ENCODE measurements at regions not wholly inside any gene's neighbourhood (a gene's known extent, or its start where the extent isn't known, plus 50 kb on each side); places are given as distances from the start of the nearest gene placed in this dataset.

DNA sequence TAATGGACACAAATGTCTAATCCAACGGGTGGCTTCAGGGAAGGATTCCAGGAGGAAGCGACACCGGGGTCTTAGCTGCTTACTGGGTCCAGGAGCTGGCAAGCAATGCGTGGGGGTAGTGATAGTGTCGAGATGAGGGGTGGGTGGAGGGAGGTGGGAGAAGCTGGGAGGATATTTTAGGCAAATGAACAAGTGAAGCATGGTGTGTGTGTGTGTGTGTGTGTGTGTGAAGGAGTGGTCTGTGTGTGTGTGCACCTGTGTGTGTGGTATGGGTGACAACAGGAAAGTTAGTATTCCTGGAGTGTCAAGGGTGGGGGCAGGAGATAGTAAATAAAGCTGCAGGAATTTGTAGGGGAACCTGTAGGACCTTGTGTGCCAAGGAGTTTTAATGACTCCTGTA, 126.9 kb upstream of the ZBED5 start:
- no peak for DNase-seq (ENCODE audit: low spot score in 2 of 2)
- WGBS, 2 donors, result 94% methylated on average over 5 of the region's 5 CpGs
- H3K4me3 ChIP-seq (ENCODE audit: low read depth, poor library complexity, severe bottlenecking), result no peak overlapping the region
- TF ChIP-seq, protein P1, sequence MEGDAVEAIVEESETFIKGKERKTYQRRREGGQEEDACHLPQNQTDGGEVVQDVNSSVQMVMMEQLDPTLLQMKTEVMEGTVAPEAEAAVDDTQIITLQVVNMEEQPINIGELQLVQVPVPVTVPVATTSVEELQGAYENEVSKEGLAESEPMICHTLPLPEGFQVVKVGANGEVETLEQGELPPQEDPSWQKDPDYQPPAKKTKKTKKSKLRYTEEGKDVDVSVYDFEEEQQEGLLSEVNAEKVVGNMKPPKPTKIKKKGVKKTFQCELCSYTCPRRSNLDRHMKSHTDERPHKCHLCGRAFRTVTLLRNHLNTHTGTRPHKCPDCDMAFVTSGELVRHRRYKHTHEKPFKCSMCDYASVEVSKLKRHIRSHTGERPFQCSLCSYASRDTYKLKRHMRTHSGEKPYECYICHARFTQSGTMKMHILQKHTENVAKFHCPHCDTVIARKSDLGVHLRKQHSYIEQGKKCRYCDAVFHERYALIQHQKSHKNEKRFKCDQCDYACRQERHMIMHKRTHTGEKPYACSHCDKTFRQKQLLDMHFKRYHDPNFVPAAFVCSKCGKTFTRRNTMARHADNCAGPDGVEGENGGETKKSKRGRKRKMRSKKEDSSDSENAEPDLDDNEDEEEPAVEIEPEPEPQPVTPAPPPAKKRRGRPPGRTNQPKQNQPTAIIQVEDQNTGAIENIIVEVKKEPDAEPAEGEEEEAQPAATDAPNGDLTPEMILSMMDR (IDR thresholded peaks at IDR 0.05), result no peak
- no peak for TF ChIP-seq POLR2A (IDR thresholded peaks at IDR 0.05)
- intact Hi-C loops (cut with DNase I; ENCODE audit: low total_unique reads), result no loop called here

DNA sequence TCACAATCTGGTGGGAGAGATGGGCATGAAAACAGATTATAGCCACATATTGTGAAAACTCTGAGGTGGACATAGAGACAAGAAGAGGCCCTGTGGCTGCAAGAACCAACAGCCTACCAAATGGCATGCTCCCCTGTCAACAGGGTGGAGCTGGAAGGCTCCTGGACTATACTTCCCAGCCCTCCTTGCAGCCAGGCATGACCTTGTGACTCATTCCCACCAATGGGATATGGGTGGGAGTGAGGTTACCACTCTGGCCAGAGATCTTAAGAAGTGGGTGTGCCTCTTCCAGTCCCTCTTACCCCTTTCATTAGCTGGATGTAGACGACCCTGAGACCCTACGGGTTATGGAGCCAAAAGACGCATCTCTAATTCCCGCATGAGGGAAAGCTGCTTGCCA, 126.4 kb upstream of the ZBED5 start:
- intact Hi-C loops (cut with DNase I; ENCODE audit: low total_unique reads), result no loop called here
- DNase-seq (ENCODE audit: low spot score in 2 of 2), result no peak
- H3K4me3 ChIP-seq (ENCODE audit: low read depth, poor library complexity, severe bottlenecking), result no peak overlapping the region
- 91 to 95% methylated on average over 4 of the region's 4 CpGs for WGBS, 2 donors
- no peak for TF ChIP-seq POLR2A (IDR thresholded peaks at IDR 0.05)

DNA sequence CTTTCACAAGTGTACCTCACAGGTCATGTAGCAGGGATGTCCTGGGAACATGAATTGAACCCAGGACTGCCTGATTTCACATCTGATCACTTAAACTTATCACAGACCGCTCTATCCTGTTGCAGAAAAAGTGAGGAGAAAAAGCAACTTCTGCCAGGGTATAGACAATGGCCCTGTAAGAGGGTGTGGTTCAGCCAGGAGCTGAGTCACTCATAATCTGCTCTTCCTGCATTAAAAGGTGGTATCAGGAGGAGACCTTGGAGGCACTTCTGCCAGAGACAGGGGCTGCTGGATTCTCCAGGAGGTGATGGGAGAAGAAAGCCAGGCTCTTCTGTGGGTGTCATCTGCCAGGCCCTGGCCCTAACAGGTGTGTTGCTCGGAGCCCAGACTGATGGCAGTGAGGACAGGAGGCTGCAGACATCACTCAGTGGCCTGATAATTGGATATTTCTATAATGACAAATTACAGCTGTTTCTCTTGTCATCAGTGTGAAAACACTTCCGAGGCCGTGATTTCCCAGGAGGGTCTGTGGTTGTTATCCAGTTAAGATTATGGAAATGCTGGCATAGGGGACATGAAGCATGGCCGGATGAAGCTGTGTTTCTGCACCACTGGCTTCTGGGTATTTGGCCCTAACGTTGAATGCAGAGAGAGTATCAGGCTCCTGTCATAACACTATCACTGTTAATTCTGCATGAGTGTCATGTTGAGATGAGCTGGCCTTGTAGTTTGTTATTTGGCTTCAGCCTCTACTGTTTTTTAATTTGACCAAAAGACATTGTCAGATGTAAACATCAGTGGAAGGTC, 125.1 kb upstream of the ZBED5 start:
- DNase-seq (ENCODE audit: low spot score in 2 of 2), result no peak
- intact Hi-C loops (cut with DNase I; ENCODE audit: low total_unique reads), result no loop called here
- 67 to 74% methylated on average over 6 of the region's 6 CpGs for WGBS, 2 donors
- no peak overlapping the region for H3K4me3 ChIP-seq (ENCODE audit: low read depth, poor library complexity, severe bottlenecking)
- TF ChIP-seq, protein P1 (IDR thresholded peaks at IDR 0.05), result no peak
- no peak for TF ChIP-seq POLR2A (IDR thresholded peaks at IDR 0.05)

DNA sequence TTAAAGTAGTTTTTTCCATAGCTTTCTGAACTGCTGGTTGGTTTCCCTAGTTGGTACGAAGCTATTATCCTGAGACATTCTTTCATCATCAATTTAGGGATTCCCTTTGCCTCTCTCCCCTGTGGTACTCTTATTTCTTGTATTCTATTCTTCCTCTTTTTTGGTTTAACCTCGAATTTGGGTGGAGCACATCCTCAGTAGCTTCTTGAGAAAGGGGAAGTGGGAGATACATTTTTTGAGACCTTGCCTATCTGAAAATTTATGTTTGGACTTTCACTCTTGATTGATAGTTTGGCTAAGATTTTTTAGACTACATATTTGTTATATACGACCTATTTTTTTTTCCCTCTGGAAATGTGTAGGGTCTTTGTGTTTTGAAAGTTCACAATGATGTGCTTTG, 121.7 kb upstream of the ZBED5 start:
- DNase-seq (ENCODE audit: low spot score in 2 of 2), result no peak
- 63 to 67% methylated on average over 3 of the region's 3 CpGs for WGBS, 2 donors
- intact Hi-C loops (cut with DNase I; ENCODE audit: low total_unique reads), result no loop called here

DNA sequence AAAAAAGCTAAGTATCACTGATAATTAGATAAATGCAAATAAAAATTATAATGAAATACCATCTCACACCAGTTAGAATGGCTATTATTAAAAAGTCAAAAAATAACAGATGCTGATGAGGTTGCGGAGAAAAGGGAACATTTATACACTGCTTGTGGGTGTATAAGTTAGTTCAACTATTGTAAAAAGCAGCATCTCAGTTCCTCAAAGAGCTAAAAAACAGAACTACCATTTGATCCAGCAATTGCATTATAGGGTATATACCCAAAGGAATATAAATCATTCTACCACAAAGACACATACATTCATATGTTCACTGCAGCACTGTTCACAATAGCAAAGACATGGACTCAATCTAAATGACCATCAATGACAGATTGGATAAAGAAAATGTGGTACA, 120.3 kb upstream of the ZBED5 start:
- WGBS, 2 donors, result 89 to 93% methylated on average over 1 of the region's 1 CpG
- no peak for DNase-seq (ENCODE audit: low spot score in 2 of 2)

More for the DNA sequence above, 121.7 kb upstream of the ZBED5 start:
- no peak for TF ChIP-seq POLR2A (IDR thresholded peaks at IDR 0.05)
- TF ChIP-seq, protein P1 (IDR thresholded peaks at IDR 0.05), result no peak
- H3K4me3 ChIP-seq (ENCODE audit: low read depth, poor library complexity, severe bottlenecking), result no peak overlapping the region

DNA sequence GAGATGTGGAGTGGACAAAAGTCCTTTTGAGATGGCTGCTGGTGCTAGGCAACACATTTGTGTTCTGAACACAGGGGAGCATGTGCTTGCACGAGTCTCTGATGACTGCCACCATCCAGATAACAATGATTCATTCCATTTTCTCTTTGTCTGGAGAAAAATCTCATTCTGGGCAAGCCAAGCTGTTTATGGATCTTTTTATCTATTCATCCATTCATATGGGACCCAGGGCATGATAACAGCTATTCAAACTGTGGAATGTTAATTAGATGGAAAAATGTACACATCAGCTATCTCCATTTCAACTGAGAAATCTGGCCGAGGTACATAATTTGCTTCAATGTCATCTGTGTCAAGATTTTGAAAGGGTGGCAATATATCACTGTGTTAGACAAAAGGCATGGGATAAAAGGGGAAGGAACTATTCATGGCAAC, 117.5 kb upstream of the ZBED5 start:
- WGBS, 2 donors, result 24 to 25% methylated on average over 2 of the region's 2 CpGs
- no peak for TF ChIP-seq POLR2A (IDR thresholded peaks at IDR 0.05)
- TF ChIP-seq, protein P1 (IDR thresholded peaks at IDR 0.05), result no peak
- no peak for DNase-seq (ENCODE audit: low spot score in 2 of 2)
- no peak overlapping the region for H3K4me3 ChIP-seq (ENCODE audit: low read depth, poor library complexity, severe bottlenecking)
- intact Hi-C loops (cut with DNase I; ENCODE audit: low total_unique reads), result no loop called here

More for the DNA sequence above, 120.3 kb upstream of the ZBED5 start:
- H3K4me3 ChIP-seq (ENCODE audit: low read depth, poor library complexity, severe bottlenecking), result no peak overlapping the region
- intact Hi-C loops (cut with DNase I; ENCODE audit: low total_unique reads), result no loop called here
- no peak for TF ChIP-seq POLR2A (IDR thresholded peaks at IDR 0.05)
- TF ChIP-seq, protein P1 (IDR thresholded peaks at IDR 0.05), result no peak
